Activated T-helper 17 cell treated with anti-CD3 and anti-CD28 coated beads, Interleukin-2, amount 50 U/mL, for 72 hours (primary cell): ENCODE measurements at regions not wholly inside any gene's neighbourhood (a gene's known extent, or its start where the extent isn't known, plus 50 kb on each side); places are given as distances from the start of the nearest gene placed in this dataset.

Source experiments
- ATAC-seq: fragments of 150-1000 bp; cut with Tn5 transposase; replicated peaks from 2 replicates; pipeline ENCODE4 v1.10.0; 2021; ENCODE audit warnings: mild to moderate bottlenecking, moderate library complexity
- H3K27ac Mint-ChIP-seq: one replicate; pipeline ENCODE4 v1.8.0; 2022; ENCODE audit warnings: mixed read lengths
- H3K27me3 Mint-ChIP-seq: one replicate; pipeline ENCODE4 v1.8.0; 2022; ENCODE audit warnings: mixed read lengths
- H3K36me3 Mint-ChIP-seq: one replicate; pipeline ENCODE4 v1.8.0; 2022; ENCODE audit warnings: low read depth, mild to moderate bottlenecking, mixed read lengths
- H3K4me1 Mint-ChIP-seq: one replicate; pipeline ENCODE4 v1.8.0; 2022; ENCODE audit warnings: mixed read lengths
- H3K4me3 Mint-ChIP-seq: one replicate; pipeline ENCODE4 v1.8.0; 2022; ENCODE audit warnings: mild to moderate bottlenecking, mixed read lengths
- H3K9me3 Mint-ChIP-seq: one replicate; pipeline ENCODE4 v1.8.0; 2022; ENCODE audit warnings: mixed read lengths

GRCh38 chr15:31776039-31776438 lies 254.3 kb upstream of the CHRNA7 start:
- peaks cover 20% of the 10 kb centered on the region for H3K27me3 Mint-ChIP-seq
- no peaks in the 10 kb centered on the region for H3K9me3 Mint-ChIP-seq
- ATAC-seq, result no peak
- H3K4me3 Mint-ChIP-seq, result no peak overlapping the region
- H3K4me1 Mint-ChIP-seq, result no peaks in the 10 kb centered on the region
- no peaks in the 10 kb centered on the region for H3K36me3 Mint-ChIP-seq
- no peak overlapping the region for H3K27ac Mint-ChIP-seq

GRCh38 chr15:31781261-31781660 lies 249.1 kb upstream of the CHRNA7 start:
- ATAC-seq, result no peak
- Mint-ChIP-seq H3K9me3 (no peaks in the 10 kb centered on the region), H3K27ac (no peak overlapping the region), H3K4me3 (no peak overlapping the region), H3K27me3 (peaks cover 7% of the 10 kb centered on the region), H3K4me1 (no peaks in the 10 kb centered on the region), H3K36me3 (no peaks in the 10 kb centered on the region)

- no peaks in the 10 kb centered on the region for H3K4me1 Mint-ChIP-seq
- peaks cover 5% of the 10 kb centered on the region for H3K27me3 Mint-ChIP-seq
- no peaks in the 10 kb centered on the region for H3K9me3 Mint-ChIP-seq
- H3K27ac Mint-ChIP-seq, result no peak overlapping the region
- H3K4me3 Mint-ChIP-seq, result no peak overlapping the region
- no peak for ATAC-seq
- H3K36me3 Mint-ChIP-seq, result no peaks in the 10 kb centered on the region
Observed at GRCh38 chr15:31782016-31782783, 248.1 kb upstream of the CHRNA7 start.

- no peaks in the 10 kb centered on the region for H3K36me3 Mint-ChIP-seq
- no peak overlapping the region for H3K27ac Mint-ChIP-seq
- ATAC-seq, result no peak
- H3K27me3 Mint-ChIP-seq, result peaks cover 2% of the 10 kb centered on the region
- H3K4me3 Mint-ChIP-seq, result no peak overlapping the region
- H3K9me3 Mint-ChIP-seq, result no peaks in the 10 kb centered on the region
- H3K4me1 Mint-ChIP-seq, result no peaks in the 10 kb centered on the region
Observed at GRCh38 chr15:31782951-31783350, 247.4 kb upstream of the CHRNA7 start.

GRCh38 chr15:31786360-31786759 lies 244.0 kb upstream of the CHRNA7 start:
- Mint-ChIP-seq H3K4me1 (no peaks in the 10 kb centered on the region), H3K4me3 (no peak overlapping the region), H3K9me3 (no peaks in the 10 kb centered on the region), H3K27me3 (peaks cover 3% of the 10 kb centered on the region), H3K27ac (no peak overlapping the region), H3K36me3 (no peaks in the 10 kb centered on the region)
- no peak for ATAC-seq

GRCh38 chr15:31788104-31788503 lies 242.2 kb upstream of the CHRNA7 start:
- Mint-ChIP-seq H3K27me3 (peaks cover 10% of the 10 kb centered on the region), H3K4me1 (no peaks in the 10 kb centered on the region)

GRCh38 chr15:31792611-31793199 lies 237.6 kb upstream of the CHRNA7 start:
- Mint-ChIP-seq H3K36me3 (no peaks in the 10 kb centered on the region), H3K9me3 (no peaks in the 10 kb centered on the region), H3K4me1 (no peaks in the 10 kb centered on the region), H3K27me3 (peaks cover 17% of the 10 kb centered on the region), H3K27ac (no peak overlapping the region), H3K4me3 (no peak overlapping the region)
- ATAC-seq, result no peak

More at GRCh38 chr15:31788104-31788503, 242.2 kb upstream of the CHRNA7 start:
- H3K9me3 Mint-ChIP-seq, result no peaks in the 10 kb centered on the region
- H3K4me3 Mint-ChIP-seq, result no peak overlapping the region
- no peaks in the 10 kb centered on the region for H3K36me3 Mint-ChIP-seq
- no peak for ATAC-seq
- no peak overlapping the region for H3K27ac Mint-ChIP-seq

- no peak overlapping the region for H3K27ac Mint-ChIP-seq
- no peaks in the 10 kb centered on the region for H3K9me3 Mint-ChIP-seq
- H3K4me3 Mint-ChIP-seq, result no peak overlapping the region
- no peaks in the 10 kb centered on the region for H3K36me3 Mint-ChIP-seq
- H3K27me3 Mint-ChIP-seq, result no peaks in the 10 kb centered on the region
- H3K4me1 Mint-ChIP-seq, result no peaks in the 10 kb centered on the region
- no peak for ATAC-seq
Observed at GRCh38 chr15:31799319-31799714, 231.0 kb upstream of the CHRNA7 start.

GRCh38 chr15:31799715-31800321 lies 230.5 kb upstream of the CHRNA7 start:
- Mint-ChIP-seq H3K9me3 (no peaks in the 10 kb centered on the region), H3K36me3 (no peaks in the 10 kb centered on the region), H3K4me1 (no peaks in the 10 kb centered on the region), H3K4me3 (no peak overlapping the region), H3K27me3 (no peaks in the 10 kb centered on the region), H3K27ac (no peak overlapping the region)
- ATAC-seq, result no peak

GRCh38 chr15:31801152-31801551 lies 229.2 kb upstream of the CHRNA7 start:
- Mint-ChIP-seq H3K4me3 (no peak overlapping the region), H3K36me3 (no peaks in the 10 kb centered on the region), H3K27ac (no peak overlapping the region), H3K4me1 (no peaks in the 10 kb centered on the region), H3K27me3 (no peaks in the 10 kb centered on the region), H3K9me3 (no peaks in the 10 kb centered on the region)
- no peak for ATAC-seq

- Mint-ChIP-seq H3K27ac (no peak overlapping the region), H3K4me1 (no peaks in the 10 kb centered on the region), H3K36me3 (no peaks in the 10 kb centered on the region), H3K9me3 (no peaks in the 10 kb centered on the region), H3K4me3 (no peak overlapping the region), H3K27me3 (no peaks in the 10 kb centered on the region)
- no peak for ATAC-seq
Observed at GRCh38 chr15:31802761-31803160, 227.6 kb upstream of the CHRNA7 start.

GRCh38 chr15:31803388-31803884 lies 226.9 kb upstream of the CHRNA7 start:
- Mint-ChIP-seq H3K4me1 (no peaks in the 10 kb centered on the region), H3K4me3 (no peak overlapping the region), H3K27me3 (no peaks in the 10 kb centered on the region), H3K27ac (no peak overlapping the region), H3K9me3 (no peaks in the 10 kb centered on the region), H3K36me3 (no peaks in the 10 kb centered on the region)
- ATAC-seq, result peak; percentile 87

- H3K9me3 Mint-ChIP-seq, result no peaks in the 10 kb centered on the region
- H3K36me3 Mint-ChIP-seq, result no peaks in the 10 kb centered on the region
- no peak for ATAC-seq
- H3K4me1 Mint-ChIP-seq, result no peaks in the 10 kb centered on the region
- H3K27ac Mint-ChIP-seq, result no peak overlapping the region
- no peaks in the 10 kb centered on the region for H3K27me3 Mint-ChIP-seq
- no peak overlapping the region for H3K4me3 Mint-ChIP-seq
Observed at GRCh38 chr15:31805090-31805662, 225.1 kb upstream of the CHRNA7 start.

- peaks cover 1% of the 10 kb centered on the region for H3K27me3 Mint-ChIP-seq
- no peaks in the 10 kb centered on the region for H3K9me3 Mint-ChIP-seq
- H3K36me3 Mint-ChIP-seq, result no peaks in the 10 kb centered on the region
- no peak overlapping the region for H3K27ac Mint-ChIP-seq
- ATAC-seq, result no peak
- no peak overlapping the region for H3K4me3 Mint-ChIP-seq
- no peaks in the 10 kb centered on the region for H3K4me1 Mint-ChIP-seq
Observed at GRCh38 chr15:31806106-31806505, 224.2 kb upstream of the CHRNA7 start.

GRCh38 chr15:31811641-31812040 lies 218.7 kb upstream of the CHRNA7 start:
- no peak for ATAC-seq
- Mint-ChIP-seq H3K36me3 (no peaks in the 10 kb centered on the region), H3K4me3 (no peak overlapping the region), H3K4me1 (no peaks in the 10 kb centered on the region), H3K27ac (no peak overlapping the region), H3K9me3 (no peaks in the 10 kb centered on the region), H3K27me3 (peaks cover 4% of the 10 kb centered on the region)
